ENCODE measurements at regions not wholly inside any gene's neighbourhood (a gene's known extent, or its start where the extent isn't known, plus 50 kb on each side); places are given as distances from the start of the nearest gene placed in this dataset.

- DNase-seq (ENCODE audit: low read depth in 1 of 2, low spot score in 2 of 2) = no peak
- no peaks in the 10 kb centered on the region for H3K36me3 ChIP-seq
- H3K27me3 ChIP-seq (replicated peaks) = no peaks in the 10 kb centered on the region
- no peaks in the 10 kb centered on the region for H3K4me1 ChIP-seq (replicated peaks)
- H3K27ac ChIP-seq = no peak overlapping the region
- no peaks in the 10 kb centered on the region for H3K9me3 ChIP-seq (replicated peaks)
- H3K4me3 ChIP-seq = no peak overlapping the region
These were observed 91.1 kb upstream of the SLC4A4 start for GRCh38 chr4:71247706-71248105.

GRCh38 chr4:71251261-71251660 is 87.6 kb upstream of the SLC4A4 start:
- no peak for DNase-seq (ENCODE audit: low read depth in 1 of 2, low spot score in 2 of 2)
- Histone ChIP-seq H3K27me3 (replicated peaks) (no peaks in the 10 kb centered on the region), H3K4me1 (replicated peaks) (no peaks in the 10 kb centered on the region), H3K36me3 (no peaks in the 10 kb centered on the region), H3K4me3 (no peak overlapping the region), H3K9me3 (replicated peaks) (no peaks in the 10 kb centered on the region), H3K27ac (no peak overlapping the region)

- H3K27ac ChIP-seq = no peak overlapping the region
- H3K4me3 ChIP-seq = no peak overlapping the region
- no peak for DNase-seq (ENCODE audit: low read depth in 1 of 2, low spot score in 2 of 2)
- H3K27me3 ChIP-seq (replicated peaks) = no peaks in the 10 kb centered on the region; the same call in 1 of the 2 replicates
- H3K4me1 ChIP-seq (replicated peaks) = no peaks in the 10 kb centered on the region
- H3K36me3 ChIP-seq = no peaks in the 10 kb centered on the region
- H3K9me3 ChIP-seq (replicated peaks) = no peaks in the 10 kb centered on the region
These were observed 85.3 kb upstream of the SLC4A4 start for GRCh38 chr4:71253545-71253944.

- Histone ChIP-seq H3K9me3 (replicated peaks) (no peaks in the 10 kb centered on the region), H3K4me1 (replicated peaks) (no peaks in the 10 kb centered on the region), H3K4me3 (no peak overlapping the region), H3K27ac (no peak overlapping the region), H3K27me3 (replicated peaks) (no peaks in the 10 kb centered on the region; the same call in 1 of the 2 replicates), H3K36me3 (no peaks in the 10 kb centered on the region)
- DNase-seq (ENCODE audit: low read depth in 1 of 2, low spot score in 2 of 2) = no peak
These were observed 84.3 kb upstream of the SLC4A4 start for GRCh38 chr4:71254451-71255012.

- H3K27me3 ChIP-seq (replicated peaks) = no peaks in the 10 kb centered on the region; the same call in 1 of the 2 replicates
- no peak overlapping the region for H3K27ac ChIP-seq
- H3K4me1 ChIP-seq (replicated peaks) = no peaks in the 10 kb centered on the region
- H3K4me3 ChIP-seq = no peak overlapping the region
- H3K36me3 ChIP-seq = no peaks in the 10 kb centered on the region
- DNase-seq (ENCODE audit: low read depth in 1 of 2, low spot score in 2 of 2) = no peak
- H3K9me3 ChIP-seq (replicated peaks) = no peaks in the 10 kb centered on the region
These were observed 82.8 kb upstream of the SLC4A4 start for GRCh38 chr4:71255976-71256375.

GRCh38 chr4:71257761-71258160 is 81.1 kb upstream of the SLC4A4 start:
- no peak for DNase-seq (ENCODE audit: low read depth in 1 of 2, low spot score in 2 of 2)
- H3K27ac ChIP-seq = no peak overlapping the region
- H3K4me3 ChIP-seq = no peak overlapping the region
- H3K9me3 ChIP-seq (replicated peaks) = no peaks in the 10 kb centered on the region
- peaks cover 3% of the 10 kb centered on the region; the same call in 1 of the 2 replicates for H3K4me1 ChIP-seq (replicated peaks)
- H3K36me3 ChIP-seq = no peaks in the 10 kb centered on the region
- H3K27me3 ChIP-seq (replicated peaks) = no peaks in the 10 kb centered on the region; the same call in 1 of the 2 replicates

- Histone ChIP-seq H3K27me3 (replicated peaks) (no peaks in the 10 kb centered on the region; the same call in 1 of the 2 replicates), H3K9me3 (replicated peaks) (no peaks in the 10 kb centered on the region), H3K27ac (no peak overlapping the region), H3K4me1 (replicated peaks) (peaks cover 3% of the 10 kb centered on the region; the same call in 1 of the 2 replicates), H3K36me3 (no peaks in the 10 kb centered on the region), H3K4me3 (no peak overlapping the region)
- no peak for DNase-seq (ENCODE audit: low read depth in 1 of 2, low spot score in 2 of 2)
These were observed 80.5 kb upstream of the SLC4A4 start for GRCh38 chr4:71258323-71258722.

GRCh38 chr4:71259280-71259679 is 79.5 kb upstream of the SLC4A4 start:
- Histone ChIP-seq H3K9me3 (replicated peaks) (no peaks in the 10 kb centered on the region), H3K4me3 (no peak overlapping the region), H3K27ac (no peak overlapping the region), H3K4me1 (replicated peaks) (peaks cover 3% of the 10 kb centered on the region; the same call in 1 of the 2 replicates), H3K36me3 (no peaks in the 10 kb centered on the region), H3K27me3 (replicated peaks) (no peaks in the 10 kb centered on the region; the same call in 1 of the 2 replicates)
- DNase-seq (ENCODE audit: low read depth in 1 of 2, low spot score in 2 of 2) = no peak

GRCh38 chr4:71259911-71260331 is 78.9 kb upstream of the SLC4A4 start:
- no peaks in the 10 kb centered on the region; the same call in 1 of the 2 replicates for H3K27me3 ChIP-seq (replicated peaks)
- H3K36me3 ChIP-seq = no peaks in the 10 kb centered on the region
- no peak overlapping the region for H3K27ac ChIP-seq
- H3K4me3 ChIP-seq = no peak overlapping the region
- no peak for DNase-seq (ENCODE audit: low read depth in 1 of 2, low spot score in 2 of 2)
- H3K9me3 ChIP-seq (replicated peaks) = no peaks in the 10 kb centered on the region
- peaks cover 3% of the 10 kb centered on the region; the same call in 1 of the 2 replicates for H3K4me1 ChIP-seq (replicated peaks)

- H3K36me3 ChIP-seq = no peaks in the 10 kb centered on the region
- H3K4me1 ChIP-seq (replicated peaks) = peaks cover 3% of the 10 kb centered on the region; the same call in 1 of the 2 replicates
- no peaks in the 10 kb centered on the region; the same call in 1 of the 2 replicates for H3K27me3 ChIP-seq (replicated peaks)
- no peak for DNase-seq (ENCODE audit: low read depth in 1 of 2, low spot score in 2 of 2)
- H3K9me3 ChIP-seq (replicated peaks) = no peaks in the 10 kb centered on the region
- H3K27ac ChIP-seq = no peak overlapping the region
- no peak overlapping the region for H3K4me3 ChIP-seq
These were observed 78.3 kb upstream of the SLC4A4 start for GRCh38 chr4:71260544-71260943.

- no peaks in the 10 kb centered on the region for H3K9me3 ChIP-seq (replicated peaks)
- H3K27ac ChIP-seq = no peak overlapping the region
- H3K4me1 ChIP-seq (replicated peaks) = peaks cover 3% of the 10 kb centered on the region; the same call in 1 of the 2 replicates
- no peak overlapping the region for H3K4me3 ChIP-seq
- DNase-seq (ENCODE audit: low read depth in 1 of 2, low spot score in 2 of 2) = no peak
- no peaks in the 10 kb centered on the region for H3K36me3 ChIP-seq
- H3K27me3 ChIP-seq (replicated peaks) = no peaks in the 10 kb centered on the region; the same call in 1 of the 2 replicates
These were observed 77.8 kb upstream of the SLC4A4 start for GRCh38 chr4:71261001-71261400.

GRCh38 chr4:71261633-71262121 is 77.1 kb upstream of the SLC4A4 start:
- DNase-seq (ENCODE audit: low read depth in 1 of 2, low spot score in 2 of 2) = no peak
- H3K4me3 ChIP-seq = no peak overlapping the region
- no peaks in the 10 kb centered on the region for H3K9me3 ChIP-seq (replicated peaks)
- no peaks in the 10 kb centered on the region; the same call in 1 of the 2 replicates for H3K27me3 ChIP-seq (replicated peaks)
- peaks cover 3% of the 10 kb centered on the region; the same call in 1 of the 2 replicates for H3K4me1 ChIP-seq (replicated peaks)
- no peaks in the 10 kb centered on the region for H3K36me3 ChIP-seq
- H3K27ac ChIP-seq = no peak overlapping the region

GRCh38 chr4:71262161-71262560 is 76.7 kb upstream of the SLC4A4 start:
- no peak for DNase-seq (ENCODE audit: low read depth in 1 of 2, low spot score in 2 of 2)
- Histone ChIP-seq H3K4me1 (replicated peaks) (peaks cover 3% of the 10 kb centered on the region; the same call in 1 of the 2 replicates), H3K4me3 (no peak overlapping the region), H3K27ac (no peak overlapping the region), H3K9me3 (replicated peaks) (no peaks in the 10 kb centered on the region), H3K36me3 (no peaks in the 10 kb centered on the region), H3K27me3 (replicated peaks) (no peaks in the 10 kb centered on the region; the same call in 1 of the 2 replicates)

GRCh38 chr4:71266090-71266794 is 72.6 kb upstream of the SLC4A4 start:
- no peak for DNase-seq (ENCODE audit: low read depth in 1 of 2, low spot score in 2 of 2)
- H3K9me3 ChIP-seq (replicated peaks) = no peaks in the 10 kb centered on the region
- H3K36me3 ChIP-seq = no peaks in the 10 kb centered on the region
- H3K4me3 ChIP-seq = no peak overlapping the region
- no peak overlapping the region for H3K27ac ChIP-seq
- no peaks in the 10 kb centered on the region for H3K27me3 ChIP-seq (replicated peaks)
- peaks cover 3% of the 10 kb centered on the region; the same call in 1 of the 2 replicates for H3K4me1 ChIP-seq (replicated peaks)
